Testis (tissue), 2 donors: ENCODE measurements at regions not wholly inside any gene's neighbourhood (a gene's known extent, or its start where the extent isn't known, plus 50 kb on each side); places are given as distances from the start of the nearest gene placed in this dataset.

Experiments used
- DNase-seq: peaks from one replicate; pipeline ENCODE4 v3.0.0-alpha.2; 2019
- H3K27ac ChIP-seq, 2 donors: fragments of 200-600 bp; sonication (generic); one replicate each; pipeline ENCODE4 v1.5.1; 2019
- H3K27me3 ChIP-seq: fragments of 200-600 bp; sonication (generic); one replicate; pipeline ENCODE4 v1.5.1; 2019
- H3K36me3 ChIP-seq: fragments of 200-600 bp; sonication (generic); one replicate; pipeline ENCODE4 v1.5.1; 2017; ENCODE audit warnings: low read depth; ENCODE audit errors: missing control alignments
- H3K4me1 ChIP-seq: fragments of 200-600 bp; sonication (generic); one replicate; pipeline ENCODE4 v1.5.1; 2019
- H3K4me3 ChIP-seq, 2 donors: fragments of 200-600 bp; sonication (generic); one replicate each; pipeline ENCODE4 v1.5.1; 2017 to 2019
- H3K9me3 ChIP-seq: fragments of 200-600 bp; sonication (generic); one replicate; pipeline ENCODE4 v1.5.1; 2017
- POLR2A ChIP-seq: fragments of 450-650 bp; IDR thresholded peaks from one replicate; pipeline ENCODE4 v1.6.1; 2017; ENCODE audit warnings: antibody characterized with exemption, mild to moderate bottlenecking, moderate library complexity
- WGBS, 2 donors: methylation state at CpG; one replicate each; pipeline ENCODE4 v1.1.5; 2018; 5-methylcytosine and 5-hydroxymethylcytosine counted together
- intact Hi-C: fragments of 100-400 bp; cut with DNase I; formaldehyde crosslinking; loops from one replicate; pipeline ENCODE4 v1.15.1; 2023; ENCODE audit warnings: low total_unique reads
- TF ChIP-seq, protein P1 (sequence below), 3 experiments: fragments of 450-650 bp in 2 of 3; fragments of 200-600 bp in 1 of 3; sonication (generic) in 1 of 3; IDR thresholded peaks; one replicate each; pipeline ENCODE4 v1.5.1; 2016 to 2019; ENCODE audit warnings: antibody characterized with exemption in 3 of 3, mild to moderate bottlenecking in 2 of 3, moderate library complexity in 1 of 3

DNA sequence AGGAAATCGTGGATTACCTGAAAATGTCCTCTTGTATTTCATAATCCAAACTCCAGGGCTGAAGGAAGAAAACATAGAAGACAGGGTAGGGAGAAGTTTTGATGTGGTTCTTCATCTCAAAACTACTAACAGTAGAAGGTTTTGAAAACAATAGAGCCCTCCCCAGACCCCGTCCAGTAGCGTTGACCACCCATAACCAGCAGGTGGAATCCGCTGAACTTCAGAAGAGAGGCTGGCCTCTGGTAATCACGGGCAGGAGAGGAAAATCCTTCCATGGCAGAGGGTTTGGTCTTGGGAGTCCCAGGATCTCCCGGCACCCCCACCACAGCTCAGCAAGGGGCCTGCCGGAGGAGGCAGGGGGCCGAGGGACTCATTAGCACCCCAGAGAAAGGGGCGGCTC, 333.4 kb upstream of the RNF32 start:
- intact Hi-C loops, result no loop called here
- H3K36me3 ChIP-seq, result no peaks in the 10 kb centered on the region
- DNase-seq, result no peak
- 42 to 51% methylated on average over 6 to 9 of the region's 9 CpGs for WGBS, 2 donors
- H3K4me1 ChIP-seq, result no peaks in the 10 kb centered on the region
- TF ChIP-seq POLR2A, result no peak
- TF ChIP-seq, protein P1, sequence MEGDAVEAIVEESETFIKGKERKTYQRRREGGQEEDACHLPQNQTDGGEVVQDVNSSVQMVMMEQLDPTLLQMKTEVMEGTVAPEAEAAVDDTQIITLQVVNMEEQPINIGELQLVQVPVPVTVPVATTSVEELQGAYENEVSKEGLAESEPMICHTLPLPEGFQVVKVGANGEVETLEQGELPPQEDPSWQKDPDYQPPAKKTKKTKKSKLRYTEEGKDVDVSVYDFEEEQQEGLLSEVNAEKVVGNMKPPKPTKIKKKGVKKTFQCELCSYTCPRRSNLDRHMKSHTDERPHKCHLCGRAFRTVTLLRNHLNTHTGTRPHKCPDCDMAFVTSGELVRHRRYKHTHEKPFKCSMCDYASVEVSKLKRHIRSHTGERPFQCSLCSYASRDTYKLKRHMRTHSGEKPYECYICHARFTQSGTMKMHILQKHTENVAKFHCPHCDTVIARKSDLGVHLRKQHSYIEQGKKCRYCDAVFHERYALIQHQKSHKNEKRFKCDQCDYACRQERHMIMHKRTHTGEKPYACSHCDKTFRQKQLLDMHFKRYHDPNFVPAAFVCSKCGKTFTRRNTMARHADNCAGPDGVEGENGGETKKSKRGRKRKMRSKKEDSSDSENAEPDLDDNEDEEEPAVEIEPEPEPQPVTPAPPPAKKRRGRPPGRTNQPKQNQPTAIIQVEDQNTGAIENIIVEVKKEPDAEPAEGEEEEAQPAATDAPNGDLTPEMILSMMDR (IDR thresholded peaks at IDR 0.05), result no peak
- no peak overlapping the region for H3K4me3 ChIP-seq
- no peaks in the 10 kb centered on the region for H3K9me3 ChIP-seq
- H3K27ac ChIP-seq, result no peak overlapping the region
- H3K27me3 ChIP-seq, result no peaks in the 10 kb centered on the region

GRCh38 chr7:156305351-156305750, 335.2 kb upstream of the RNF32 start:
- H3K36me3 ChIP-seq, result no peaks in the 10 kb centered on the region
- no peaks in the 10 kb centered on the region for H3K4me1 ChIP-seq
- no peak overlapping the region for H3K27ac ChIP-seq
- H3K4me3 ChIP-seq, result no peak overlapping the region
- H3K9me3 ChIP-seq, result no peaks in the 10 kb centered on the region
- 82 to 84% methylated on average over 10 of the region's 10 CpGs for WGBS, 2 donors
- H3K27me3 ChIP-seq, result no peaks in the 10 kb centered on the region
- TF ChIP-seq POLR2A, result no peak
- intact Hi-C loops, result no loop called here
- DNase-seq, result no peak

- H3K36me3 ChIP-seq, result no peaks in the 10 kb centered on the region
- no peak for DNase-seq
- 64 to 95% methylated on average over 2 of the region's 2 CpGs for WGBS, 2 donors
- no peak overlapping the region for H3K4me3 ChIP-seq
- H3K9me3 ChIP-seq, result no peaks in the 10 kb centered on the region
- no peaks in the 10 kb centered on the region for H3K4me1 ChIP-seq
- no peaks in the 10 kb centered on the region for H3K27me3 ChIP-seq
- TF ChIP-seq, protein P1 (IDR thresholded peaks at IDR 0.05), result no peak
- no peak for TF ChIP-seq POLR2A
- H3K27ac ChIP-seq, result no peak overlapping the region
- intact Hi-C loops, result no loop called here
These were observed 357.8 kb upstream of the RNF32 start for GRCh38 chr7:156282816-156283215.

GRCh38 chr7:156279635-156280034, 360.9 kb upstream of the RNF32 start:
- Histone ChIP-seq H3K27me3 (no peaks in the 10 kb centered on the region), H3K4me1 (no peaks in the 10 kb centered on the region), H3K36me3 (no peaks in the 10 kb centered on the region), H3K4me3 (no peak overlapping the region), H3K9me3 (no peaks in the 10 kb centered on the region), H3K27ac (no peak overlapping the region)
- TF ChIP-seq POLR2A, result no peak
- TF ChIP-seq, protein P1 (IDR thresholded peaks at IDR 0.05), result no peak
- intact Hi-C loops, result no loop called here
- 24 to 28% methylated on average over 4 of the region's 4 CpGs for WGBS, 2 donors
- DNase-seq, result no peak

- no peaks in the 10 kb centered on the region for H3K4me1 ChIP-seq
- no peaks in the 10 kb centered on the region for H3K36me3 ChIP-seq
- no peak overlapping the region for H3K27ac ChIP-seq
- H3K9me3 ChIP-seq, result no peaks in the 10 kb centered on the region
- no peak overlapping the region for H3K4me3 ChIP-seq
- WGBS, 2 donors, result 73 to 79% methylated on average over 4 of the region's 4 CpGs
- TF ChIP-seq, protein P1 (IDR thresholded peaks at IDR 0.05), result no peak
- no peak for TF ChIP-seq POLR2A
- intact Hi-C loops, result no loop called here
- no peaks in the 10 kb centered on the region for H3K27me3 ChIP-seq
- no peak for DNase-seq
These were observed 365.3 kb upstream of the RNF32 start for GRCh38 chr7:156275292-156275691.
